B cell (primary cell): ENCODE measurements at regions not wholly inside any gene's neighbourhood (a gene's known extent, or its start where the extent isn't known, plus 50 kb on each side); places are given as distances from the start of the nearest gene placed in this dataset.

Experiments
- ATAC-seq: fragments of 200-7000 bp; cut with Tn5 transposase; one replicate; pipeline ENCODE4 v1.10.0; 2021; ENCODE audit warnings: low read depth, mild to moderate bottlenecking, moderate number of reproducible peaks, moderate library complexity
- CTCF ChIA-PET: fragments of 350-600 bp; sonication (Branson Sonifier 250); formaldehyde crosslinking; loops from one replicate; lab custom pipeline; 2021; ENCODE audit warnings: antibody characterized with exemption, inconsistent platforms; lab: Charles Lee
- POLR2A ChIA-PET: fragments of 350-600 bp; sonication (Branson Sonifier 250); formaldehyde crosslinking; loops from one replicate; lab custom pipeline; 2021; ENCODE audit warnings: antibody characterized with exemption; lab: Charles Lee
- DNase-seq: peaks from one replicate; pipeline ENCODE4 v3.0.0; 2013
- H2AFZ ChIP-seq: 2 replicates; pipeline ENCODE4 v1.6.1; 2012; ENCODE audit warnings: mild to moderate bottlenecking, low read depth, low read length; ENCODE audit not compliant: insufficient read depth, poor library complexity, severe bottlenecking
- H3K27ac ChIP-seq, 2 donors: 1 replicate in 1 of 2; 2 replicates in 1 of 2; pipeline ENCODE4 v1.5.1; 2012 to 2013; ENCODE audit warnings: low read length in 2 of 2, mild to moderate bottlenecking in 2 of 2, moderate library complexity in 1 of 2
- H3K27me3 ChIP-seq, 4 experiments: fragments of 200-600 bp in 1 of 4; sonication (generic) in 1 of 4; replicated peaks in 1 of 4; 1 replicate in 2 of 4; 2 replicates in 2 of 4; pipeline versions ENCODE4 v1.6.1 to v1.7.0; 2013 to 2016; ENCODE audit warnings: low read length in 3 of 4, mild to moderate bottlenecking in 2 of 4, mixed read lengths in 1 of 4, moderate library complexity in 1 of 4; ENCODE audit not compliant: insufficient read depth in 4 of 4, control insufficient read depth in 3 of 4; ENCODE audit errors: control extremely low read depth in 1 of 4
- H3K36me3 ChIP-seq, 2 experiments: replicated peaks in 1 of 2; 1 replicate in 1 of 2; 2 replicates in 1 of 2; pipeline versions ENCODE4 v1.6.1 to v1.7.1; 2013; ENCODE audit warnings: low read length in 1 of 2; ENCODE audit not compliant: insufficient read depth in 2 of 2, control insufficient read depth in 1 of 2; ENCODE audit errors: control extremely low read depth in 1 of 2, extremely low read depth in 1 of 2
- H3K4me1 ChIP-seq, 2 donors: fragments of 200-600 bp in 1 of 2; sonication (generic) in 1 of 2; 1 replicate in 1 of 2; 2 replicates in 1 of 2; pipeline versions ENCODE4 v1.5.1 to v1.6.1; 2013 to 2017; ENCODE audit warnings: low read length in 2 of 2; ENCODE audit not compliant: control insufficient read depth in 2 of 2, insufficient read depth in 2 of 2
- H3K4me2 ChIP-seq: replicated peaks from 2 replicates; pipeline ENCODE3; 2012; ENCODE audit warnings: mild to moderate bottlenecking, low read depth, low read length; ENCODE audit not compliant: poor library complexity, severe bottlenecking
- H3K4me3 ChIP-seq, 5 experiments: fragments of 200-600 bp in 1 of 5; sonication (generic) in 1 of 5; 1 replicate in 3 of 5; 2 replicates in 2 of 5; pipeline versions ENCODE4 v1.5.1 to v1.7.0; 2011 to 2016; ENCODE audit warnings: low read length in 4 of 5, mild to moderate bottlenecking in 4 of 5, low read depth in 2 of 5, control low read depth in 1 of 5, moderate library complexity in 1 of 5; ENCODE audit not compliant: insufficient read depth in 1 of 5; ENCODE audit errors: control extremely low read depth in 1 of 5, extremely low read depth in 1 of 5
- H3K79me2 ChIP-seq: fragments of 200-600 bp; sonication (generic); one replicate; pipeline ENCODE4 v1.6.0; 2016; ENCODE audit warnings: low read length; ENCODE audit not compliant: control insufficient read depth, insufficient read depth
- H3K9ac ChIP-seq: fragments of 200-600 bp; sonication (generic); 2 replicates; pipeline ENCODE4 v1.6.1; 2017; ENCODE audit warnings: mild to moderate bottlenecking, low read length, moderate library complexity
- H3K9me3 ChIP-seq, 3 donors: one replicate each; pipeline versions ENCODE4 v1.6.1 to v1.7.1; 2013; ENCODE audit warnings: low read length in 2 of 3; ENCODE audit not compliant: control insufficient read depth in 2 of 3, insufficient read depth in 1 of 3; ENCODE audit errors: control extremely low read depth in 1 of 3
- H4K20me1 ChIP-seq: 2 replicates; pipeline ENCODE4 v1.6.0; 2012; ENCODE audit warnings: mild to moderate bottlenecking, low read length; ENCODE audit not compliant: insufficient read depth, control insufficient read depth, poor library complexity, severe bottlenecking
- H3K27ac Mint-ChIP-seq: one replicate; pipeline ENCODE4 v1.8.0; 2021; ENCODE audit warnings: mixed read lengths
- H3K27me3 Mint-ChIP-seq: one replicate; pipeline ENCODE4 v1.8.0; 2021; ENCODE audit warnings: mixed read lengths
- H3K4me1 Mint-ChIP-seq: one replicate; pipeline ENCODE4 v1.8.0; 2021; ENCODE audit warnings: mixed read lengths
- H3K4me3 Mint-ChIP-seq: one replicate; pipeline ENCODE4 v1.8.0; 2021; ENCODE audit warnings: mixed read lengths
- H3K9me3 Mint-ChIP-seq: one replicate; pipeline ENCODE4 v1.8.0; 2022; ENCODE audit warnings: mixed read lengths; ENCODE audit not compliant: insufficient read depth
- CTCF ChIP-seq: fragments of 200-600 bp; IDR thresholded peaks from one replicate; pipeline ENCODE4 v1.8.0; 2022; ENCODE audit warnings: antibody characterized with exemption, mild to moderate bottlenecking
- EZH2 ChIP-seq: IDR thresholded peaks from 2 replicates; pipeline ENCODE4 v1.6.1; 2012; ENCODE audit warnings: borderline replicate concordance, low read depth, mild to moderate bottlenecking, moderate library complexity, low read length; ENCODE audit not compliant: insufficient read depth, poor library complexity, severe bottlenecking
- WGBS: methylation state at CpG from one replicate; pipeline ENCODE4 v1.1.5; 2013; ENCODE audit warnings: missing lambda C conversion rate; ENCODE audit not compliant: insufficient coverage; 5-methylcytosine and 5-hydroxymethylcytosine counted together
- intact Hi-C: fragments of 100-400 bp; cut with micrococcal nuclease; formaldehyde crosslinking; loops from one replicate; pipeline ENCODE4 v1.10.0; 2022

- no peak for ATAC-seq
- Histone ChIP-seq H3K79me2 (no peaks in the 10 kb centered on the region), H3K9ac (no peak overlapping the region), H3K4me2 (no peak overlapping the region), H4K20me1 (no peaks in the 10 kb centered on the region), H3K36me3 (no peaks in the 10 kb centered on the region), H3K27ac (no peak overlapping the region), H2AFZ (no peak overlapping the region), H3K4me1 (no peaks in the 10 kb centered on the region), H3K9me3 (peaks cover 0 to 7% (median 0%) of the 10 kb centered on the region in 3 donors), H3K27me3 (no peaks in the 10 kb centered on the region), H3K4me3 (no peak overlapping the region)
- TF ChIP-seq EZH2 (no peak), CTCF (no peak)
- H3K9me3 Mint-ChIP-seq, result peaks cover 2% of the 10 kb centered on the region
- H3K4me3 Mint-ChIP-seq, result no peak overlapping the region
- POLR2A ChIA-PET, result no interaction called here
- no peaks in the 10 kb centered on the region for H3K27me3 Mint-ChIP-seq
- no CpG with 5 or more reads among the region's 2 CpGs for WGBS
- DNase-seq, result no peak
- CTCF ChIA-PET, result no interaction called here
- no peaks in the 10 kb centered on the region for H3K4me1 Mint-ChIP-seq
- no peak overlapping the region for H3K27ac Mint-ChIP-seq
- intact Hi-C loops, result no loop called here
Measured at GRCh38 chr18:40124107-40124506, 1830.9 kb upstream of the PIK3C3 start.

GRCh38 chr18:40120796-40121391 is 1834.1 kb upstream of the PIK3C3 start:
- H3K4me1 Mint-ChIP-seq, result no peaks in the 10 kb centered on the region
- POLR2A ChIA-PET, result no interaction called here
- H3K27me3 ChIP-seq, result no peaks in the 10 kb centered on the region
- H3K4me2 ChIP-seq, result no peak overlapping the region
- H3K36me3 ChIP-seq, result no peaks in the 10 kb centered on the region
- WGBS, result no CpG with 5 or more reads among the region's 2 CpGs
- H3K27me3 Mint-ChIP-seq, result no peaks in the 10 kb centered on the region
- no peak overlapping the region for H3K27ac ChIP-seq
- H3K4me3 Mint-ChIP-seq, result no peak overlapping the region
- no peak overlapping the region for H2AFZ ChIP-seq
- TF ChIP-seq EZH2 (no peak), CTCF (no peak)
- H3K4me3 ChIP-seq, result no peak overlapping the region
- no peak for DNase-seq
- no peak overlapping the region for H3K27ac Mint-ChIP-seq
- H4K20me1 ChIP-seq, result no peaks in the 10 kb centered on the region
- H3K79me2 ChIP-seq, result no peaks in the 10 kb centered on the region
- peaks cover 0 to 7% (median 0%) of the 10 kb centered on the region in 3 donors for H3K9me3 ChIP-seq
- CTCF ChIA-PET, result no interaction called here
- intact Hi-C loops, result no loop called here
- no peak for ATAC-seq
- H3K9me3 Mint-ChIP-seq, result no peaks in the 10 kb centered on the region
- H3K4me1 ChIP-seq, result no peaks in the 10 kb centered on the region
- no peak overlapping the region for H3K9ac ChIP-seq
